GM19043 (cell line): ENCODE measurements at regions not wholly inside any gene's neighbourhood (a gene's known extent, or its start where the extent isn't known, plus 50 kb on each side); places are given as distances from the start of the nearest gene placed in this dataset.

Experiments used
- ATAC-seq: cut with Tn5 transposase; IDR thresholded peaks from one replicate; pipeline ENCODE4 v1.9.1; 2021; ENCODE audit warnings: low read depth; ENCODE audit not compliant: unreplicated experiment

DNA sequence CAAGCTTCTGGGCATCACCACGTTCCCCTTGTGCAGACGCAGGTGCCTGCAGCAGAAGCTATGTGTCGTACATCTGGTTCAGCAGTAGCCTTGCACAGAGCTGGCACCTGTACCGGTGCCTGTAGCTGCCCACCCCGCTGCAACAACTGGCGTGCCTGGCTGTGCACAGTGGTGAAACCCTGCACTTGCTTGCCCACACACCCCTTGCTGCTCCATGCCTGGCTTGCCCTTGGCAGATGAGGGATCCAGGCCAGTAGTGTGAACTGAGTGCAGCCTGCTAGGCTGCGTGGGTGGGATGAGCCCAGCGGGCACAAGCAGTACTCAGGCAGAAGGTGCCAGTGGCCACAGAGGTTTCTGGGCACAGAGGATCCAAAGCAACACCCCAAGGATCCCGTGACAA, 528.4 kb downstream of the PPARGC1A start:
- ATAC-seq = no peak

DNA sequence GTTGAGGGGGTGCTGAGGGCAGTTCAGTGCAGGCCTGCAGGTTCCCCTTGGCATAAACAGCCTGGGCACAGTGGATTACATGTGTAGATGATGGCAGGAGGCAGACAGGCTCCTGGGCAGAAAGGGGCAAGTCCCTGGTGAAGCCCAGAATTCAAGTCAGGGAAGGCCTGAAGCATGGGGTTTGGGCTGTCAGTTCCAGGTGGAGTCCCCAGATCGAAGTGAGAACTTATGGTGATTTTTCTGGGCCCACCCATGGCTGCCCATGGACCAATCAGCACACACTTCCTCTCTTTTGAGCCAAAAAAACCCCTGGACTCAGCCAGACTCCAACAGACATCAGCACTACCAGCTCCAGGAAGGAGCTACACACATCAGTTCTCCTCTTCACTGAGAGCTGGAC, 529.1 kb downstream of the PPARGC1A start:
- no peak for ATAC-seq

DNA sequence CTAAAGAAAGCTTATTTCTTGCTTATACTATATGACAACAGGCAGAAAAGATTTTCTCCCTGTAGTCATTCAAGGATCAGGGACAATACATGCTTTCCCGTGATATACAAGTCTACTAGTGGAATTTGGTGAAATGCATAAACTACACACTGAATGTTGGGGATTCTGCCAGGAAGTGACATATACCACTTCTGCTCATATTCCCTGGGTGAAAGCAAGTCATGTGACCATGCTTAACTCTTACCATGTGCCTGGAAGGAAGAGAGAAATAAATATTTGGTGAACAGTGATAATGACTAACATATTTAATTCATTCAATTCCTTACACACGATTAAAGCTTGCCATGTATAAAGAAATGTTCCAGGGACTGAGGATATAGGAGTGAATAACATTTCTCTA, 534.6 kb downstream of the PPARGC1A start:
- ATAC-seq = no peak

DNA sequence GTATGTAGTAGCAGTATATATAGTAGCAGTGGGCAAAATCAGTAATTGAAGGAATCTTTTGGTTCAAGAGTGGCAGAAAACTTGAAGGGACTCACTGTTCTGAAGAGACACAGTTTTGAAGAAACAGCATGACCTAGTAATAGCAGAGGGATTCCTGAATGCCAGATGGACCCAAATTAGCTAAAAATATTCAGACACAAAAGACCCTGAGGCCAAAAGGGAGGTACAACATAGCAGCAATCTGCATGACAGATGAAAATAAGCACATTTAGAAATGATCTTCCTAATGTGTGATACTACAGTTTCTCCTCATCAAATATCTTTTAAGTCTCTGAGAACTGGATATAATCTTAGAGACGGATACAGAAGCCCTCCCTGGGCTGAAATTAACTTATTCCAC, 536.6 kb downstream of the PPARGC1A start:
- ATAC-seq = no peak

DNA sequence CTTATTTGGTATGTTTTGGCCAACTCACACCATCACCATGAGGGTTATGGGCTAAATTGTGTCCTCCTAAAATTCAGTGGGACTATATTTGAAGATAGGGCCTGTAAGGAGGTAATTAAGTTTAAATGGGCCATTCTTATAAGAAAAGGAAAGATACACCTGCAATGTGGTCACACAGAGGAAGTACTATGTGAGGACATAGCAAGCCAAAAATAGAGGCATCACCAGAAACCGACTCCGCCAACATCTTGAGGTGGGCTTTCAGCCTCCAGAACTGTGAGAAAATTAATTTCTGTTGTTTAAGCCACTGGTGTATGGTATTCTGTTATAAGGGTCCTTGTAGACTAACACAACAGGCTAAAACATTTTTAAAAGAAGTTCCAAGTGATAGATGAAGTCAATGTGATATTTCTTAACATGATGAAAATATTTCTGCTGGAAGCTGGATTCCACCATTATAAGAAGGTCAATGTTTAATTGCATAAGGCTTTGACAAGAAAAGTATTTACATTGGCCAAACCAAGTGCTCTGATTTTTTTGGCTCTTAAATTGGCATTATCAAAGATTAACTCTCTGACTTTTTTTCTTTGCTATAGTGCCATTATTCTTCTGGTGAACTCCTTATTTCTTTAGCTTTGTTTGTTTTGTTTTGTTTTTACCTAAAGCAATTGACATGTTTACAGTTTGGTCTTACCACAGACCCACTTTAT, 540.9 kb downstream of the PPARGC1A start:
- ATAC-seq = no peak

DNA sequence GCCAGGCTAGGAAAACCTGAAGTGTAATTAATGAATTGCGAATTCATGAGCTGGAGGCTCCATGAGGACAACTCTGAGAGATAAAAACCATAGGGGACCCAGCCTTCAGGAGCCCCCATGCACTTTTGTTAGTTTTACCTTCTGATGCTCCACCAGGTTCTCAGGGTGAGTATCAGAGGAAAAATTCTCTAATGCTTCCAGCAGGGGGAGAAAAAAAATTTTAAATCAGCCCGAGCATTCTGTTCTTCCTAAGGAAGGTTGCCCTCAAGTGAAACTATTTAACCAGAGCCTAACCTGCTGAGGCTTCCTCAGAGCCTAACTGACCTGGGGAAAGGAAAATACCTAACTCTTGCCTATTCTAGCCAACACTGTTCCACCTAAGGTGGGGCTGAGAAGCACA, 552.6 kb downstream of the PPARGC1A start:
- no peak for ATAC-seq

DNA sequence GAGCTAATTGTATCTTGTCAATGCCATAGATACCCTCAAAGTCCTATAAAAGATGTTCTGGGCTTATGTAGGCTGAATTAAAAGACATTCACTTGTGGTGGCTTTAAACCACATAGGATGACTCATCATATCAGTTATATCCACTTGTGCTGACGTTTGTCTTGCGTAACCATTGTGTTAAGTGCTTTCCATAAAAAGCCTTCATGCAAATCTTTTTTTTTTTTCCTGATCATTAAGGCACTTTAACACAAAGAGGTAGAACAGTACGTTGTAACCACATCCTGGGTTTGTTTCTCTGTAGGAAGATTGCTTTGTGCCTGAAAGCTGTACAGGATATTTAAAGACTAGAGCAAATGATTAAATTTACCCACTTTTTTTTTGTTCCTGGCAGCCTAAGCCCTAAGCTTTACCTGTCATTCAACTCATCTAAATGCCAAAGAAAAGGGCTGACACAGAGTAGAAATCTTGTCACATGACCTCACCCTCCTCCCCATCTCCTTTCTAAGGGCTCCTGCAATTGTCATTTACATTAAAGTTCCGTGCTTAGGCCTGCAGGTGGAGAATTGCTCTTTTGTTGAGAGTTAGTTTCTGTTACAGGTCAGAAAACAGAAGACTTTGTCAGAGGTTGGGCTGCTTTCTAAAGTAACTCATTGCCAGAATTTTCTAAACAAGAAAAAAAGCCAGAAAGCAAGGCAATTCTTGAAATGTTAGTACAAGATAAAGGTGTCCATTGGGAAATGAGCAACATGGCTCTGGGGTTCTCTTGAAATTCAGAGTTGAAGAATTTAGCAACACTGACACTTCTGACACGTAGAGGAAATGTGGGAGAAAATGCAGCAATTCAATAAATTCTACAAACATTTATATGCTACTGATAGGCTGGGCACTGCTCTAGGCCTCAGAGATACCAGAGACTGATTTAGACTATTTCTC, 555.6 kb downstream of the PPARGC1A start:
- ATAC-seq = peak; percentile 65

DNA sequence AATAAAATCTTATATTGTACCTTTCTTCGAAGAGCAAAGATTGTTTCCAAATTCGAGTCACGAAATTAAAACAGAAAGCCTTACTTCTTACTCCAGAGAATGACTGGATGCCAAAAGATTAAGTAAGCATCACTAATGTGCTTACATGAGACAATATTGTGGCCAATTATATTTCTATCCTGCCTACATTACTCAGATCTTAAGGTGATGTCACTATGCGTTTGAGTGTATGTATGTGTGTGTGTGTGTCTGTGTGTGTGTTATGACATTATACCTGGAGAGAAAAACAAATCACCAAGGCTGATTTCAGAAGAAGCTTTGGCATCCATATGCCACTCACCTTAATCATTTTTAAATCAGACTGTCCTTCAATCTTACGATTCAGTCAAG, 556.3 kb downstream of the PPARGC1A start:
- ATAC-seq = no peak

DNA sequence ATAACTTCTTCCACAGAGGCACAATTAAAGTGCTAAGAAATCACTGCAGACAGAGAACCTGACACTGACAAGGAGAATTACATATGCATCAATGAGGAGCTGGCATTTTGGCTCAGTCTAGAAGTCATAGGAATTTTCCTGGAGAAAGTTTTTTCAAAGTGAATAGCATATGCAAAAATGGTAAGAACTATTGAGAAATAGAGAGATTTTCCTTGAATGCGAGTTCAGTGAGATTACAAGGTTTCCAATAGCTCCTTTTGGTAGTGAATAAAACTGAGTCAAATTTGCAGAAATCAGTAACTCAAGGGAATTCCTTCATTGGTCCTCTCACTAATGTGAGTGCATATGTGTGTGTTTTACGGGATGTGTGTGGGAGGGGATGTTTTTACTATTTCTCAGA, 557.5 kb downstream of the PPARGC1A start:
- no peak for ATAC-seq

DNA sequence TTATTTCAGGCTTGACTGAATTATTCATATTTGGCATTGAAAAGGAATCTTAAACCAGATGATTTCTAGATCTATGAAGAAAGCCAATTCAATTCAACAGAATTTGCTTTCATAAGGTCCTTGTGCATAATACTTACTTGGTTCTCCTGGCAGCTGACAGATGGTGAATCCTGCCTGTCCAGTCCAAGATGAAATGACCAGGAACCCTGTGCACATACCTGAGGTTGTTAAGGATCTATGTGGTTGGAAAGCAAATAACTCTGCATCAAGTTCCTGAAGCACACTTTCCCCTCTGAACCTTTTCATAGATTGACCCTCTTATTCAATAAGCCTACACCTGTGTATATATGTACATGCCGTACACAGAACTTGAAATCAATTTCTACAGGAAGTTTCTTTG, 562.7 kb downstream of the PPARGC1A start:
- no peak for ATAC-seq

DNA sequence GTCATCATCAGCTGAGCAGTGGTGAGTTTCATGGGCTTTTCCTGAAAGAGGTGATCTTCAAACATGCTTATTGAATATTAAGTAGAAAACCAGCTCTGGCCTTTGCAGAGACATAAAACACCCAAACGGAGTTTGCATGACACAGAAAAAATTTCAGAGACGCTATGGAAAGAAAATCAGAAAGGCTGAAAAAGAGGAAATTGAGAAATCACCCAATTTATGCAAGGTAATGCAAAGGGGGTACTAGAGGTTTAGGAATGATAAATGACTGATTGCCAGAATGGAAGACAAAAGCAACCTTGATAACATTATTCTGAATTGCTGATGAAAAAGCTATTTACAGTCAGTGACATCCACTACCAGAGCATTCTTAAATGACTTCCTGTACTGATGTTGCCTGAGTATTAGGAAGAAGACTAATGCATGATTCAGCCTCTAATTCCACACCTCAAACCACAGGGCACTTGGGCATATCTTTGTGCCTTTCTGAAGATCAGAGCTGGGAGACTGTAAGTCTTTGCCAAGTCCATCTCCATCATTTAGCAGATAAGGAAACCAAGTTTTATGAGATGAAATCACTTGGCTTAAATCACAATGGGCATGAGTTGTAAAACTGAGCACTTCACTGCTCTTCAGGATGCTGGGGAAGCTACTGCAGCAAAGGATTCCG, 565.7 kb downstream of the PPARGC1A start:
- no peak for ATAC-seq

DNA sequence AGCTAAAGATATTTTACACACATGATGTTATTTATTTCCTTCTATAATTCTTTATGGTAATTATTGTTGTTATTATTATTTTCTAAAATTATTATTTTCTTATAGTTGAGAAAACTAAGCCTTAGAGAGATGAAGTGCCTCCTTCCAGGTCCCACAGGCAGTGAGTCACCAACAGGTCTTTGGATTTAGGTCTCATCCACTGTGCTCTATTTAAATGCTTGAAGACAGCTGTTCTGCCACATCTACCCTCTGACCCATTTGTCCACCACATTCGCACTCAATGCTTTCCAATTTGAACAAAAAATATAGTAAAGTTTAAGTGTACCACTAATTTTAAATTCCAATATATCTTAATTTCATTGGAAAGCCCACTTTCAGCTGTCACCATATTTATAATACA, 566.4 kb downstream of the PPARGC1A start:
- no peak for ATAC-seq

DNA sequence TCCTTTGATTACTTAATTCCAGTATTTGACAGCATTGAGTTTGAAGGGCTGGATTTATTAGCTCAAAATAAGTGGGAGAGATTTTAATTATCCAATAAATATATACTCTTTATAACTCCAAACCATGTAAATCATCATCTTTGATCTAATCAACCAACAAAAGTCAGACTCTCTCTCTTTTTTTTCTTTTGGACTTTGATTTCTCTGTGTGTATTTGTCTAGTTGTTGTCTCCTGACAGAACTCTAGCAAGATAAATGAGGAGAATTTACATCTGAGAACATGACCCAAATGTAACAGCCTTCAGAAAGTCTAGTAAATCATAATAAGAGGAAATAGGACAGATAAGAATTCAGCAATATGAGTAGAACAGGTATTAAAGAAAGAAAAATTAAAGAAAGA, 567.1 kb downstream of the PPARGC1A start:
- ATAC-seq = no peak

DNA sequence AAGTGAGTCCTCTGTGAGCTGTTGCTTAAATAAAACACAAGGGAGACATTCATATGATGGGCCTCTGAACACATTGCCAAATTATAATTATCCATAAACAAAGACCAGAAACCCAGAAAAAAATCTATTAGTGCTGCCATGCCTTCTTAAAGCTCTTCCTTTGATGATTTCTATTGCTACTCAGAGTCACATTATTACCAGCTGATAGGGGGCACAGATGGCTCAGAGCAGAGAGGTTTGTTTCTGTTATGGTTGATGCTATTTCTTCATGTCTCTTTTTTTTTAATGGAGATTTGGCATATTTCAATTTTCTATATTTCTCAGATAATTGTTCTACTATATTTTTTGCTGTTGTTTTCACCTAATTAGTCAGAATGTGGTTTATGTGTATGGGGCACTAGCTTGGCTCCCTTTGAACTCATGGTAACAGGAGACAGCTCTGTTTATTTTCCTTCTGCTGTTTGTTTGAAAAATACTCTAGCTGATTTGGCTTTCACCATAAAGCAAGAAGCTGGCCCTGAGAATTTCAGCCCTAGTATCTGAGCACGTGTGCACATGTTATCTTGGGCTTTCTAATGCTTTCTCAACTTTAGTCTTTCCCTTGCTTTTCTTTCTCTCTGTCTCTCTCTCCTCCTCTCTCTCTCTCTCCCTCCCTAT, 568.8 kb downstream of the PPARGC1A start:
- no peak for ATAC-seq

DNA sequence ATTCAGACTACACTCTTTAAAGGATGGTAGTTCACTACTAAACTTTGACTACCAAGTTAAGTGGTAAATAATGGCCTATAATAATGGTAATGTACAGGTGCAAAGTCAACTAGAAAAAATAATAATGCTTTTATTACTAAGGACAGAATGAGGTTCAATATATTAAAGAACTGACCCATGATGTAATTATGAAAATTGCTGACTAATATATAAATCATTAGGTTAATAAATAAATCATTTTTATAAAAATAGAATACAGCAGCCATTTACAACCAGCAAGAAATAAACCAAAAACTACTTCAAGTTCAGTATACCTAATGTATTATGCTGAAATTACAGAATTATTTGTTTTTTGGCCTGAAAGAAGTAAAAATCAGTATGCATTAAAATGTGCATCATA, 577.2 kb downstream of the PPARGC1A start:
- ATAC-seq = no peak

DNA sequence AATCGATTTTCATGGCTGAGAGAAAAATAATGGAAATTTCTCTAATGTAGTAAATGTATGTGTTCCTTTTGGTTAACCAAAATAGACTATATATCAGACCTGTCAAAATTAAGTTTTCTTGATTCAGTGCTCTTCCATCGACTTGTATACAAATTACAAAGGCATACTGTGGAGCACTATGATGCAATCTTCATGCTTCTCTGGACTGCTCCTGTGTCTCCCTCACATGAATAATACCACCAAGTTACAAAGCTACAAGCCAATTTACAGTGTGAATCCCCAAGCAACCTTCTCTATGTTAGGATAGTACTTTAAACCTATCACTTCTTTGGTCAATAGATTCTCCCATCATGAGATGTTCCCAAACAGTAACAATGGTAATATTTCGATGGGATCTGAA, 577.9 kb downstream of the PPARGC1A start:
- ATAC-seq = no peak

DNA sequence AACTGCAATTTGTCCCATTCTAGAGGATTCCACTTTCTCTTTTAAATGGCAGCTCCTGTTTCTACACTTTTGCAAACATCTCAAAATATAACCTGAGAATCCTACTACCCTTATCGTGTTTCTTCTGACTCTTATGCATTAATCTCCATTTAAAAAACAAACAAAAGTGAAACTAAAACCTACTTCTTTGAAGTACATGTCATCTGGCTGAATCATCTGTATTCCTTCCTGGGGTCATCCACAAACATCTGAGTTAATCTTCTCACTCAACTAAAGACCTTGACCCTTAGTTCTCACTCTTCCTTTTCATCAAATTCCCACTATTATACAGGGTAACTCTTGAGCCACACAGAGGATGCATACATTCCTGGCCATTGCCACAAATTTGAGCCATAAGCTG, 584.8 kb downstream of the PPARGC1A start:
- ATAC-seq = no peak

DNA sequence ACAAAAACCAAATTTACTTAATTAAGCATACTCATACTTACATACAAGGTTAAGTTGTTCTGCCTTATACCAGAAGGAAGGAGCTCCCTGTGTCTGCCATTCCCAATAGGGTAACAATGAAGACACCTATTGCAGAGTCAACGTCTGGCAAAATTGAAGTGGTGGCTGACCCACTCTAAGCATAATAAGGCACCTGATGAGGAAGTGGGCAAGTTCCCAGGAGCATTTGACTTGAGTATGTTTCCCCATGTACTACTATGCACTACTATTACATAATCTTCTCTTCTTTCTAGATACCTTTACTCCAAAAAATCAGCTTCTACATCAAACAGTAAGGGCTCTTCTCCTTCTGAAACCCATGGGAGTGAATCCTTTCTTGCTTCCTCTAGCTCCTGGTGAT, 591.5 kb downstream of the PPARGC1A start:
- no peak for ATAC-seq

DNA sequence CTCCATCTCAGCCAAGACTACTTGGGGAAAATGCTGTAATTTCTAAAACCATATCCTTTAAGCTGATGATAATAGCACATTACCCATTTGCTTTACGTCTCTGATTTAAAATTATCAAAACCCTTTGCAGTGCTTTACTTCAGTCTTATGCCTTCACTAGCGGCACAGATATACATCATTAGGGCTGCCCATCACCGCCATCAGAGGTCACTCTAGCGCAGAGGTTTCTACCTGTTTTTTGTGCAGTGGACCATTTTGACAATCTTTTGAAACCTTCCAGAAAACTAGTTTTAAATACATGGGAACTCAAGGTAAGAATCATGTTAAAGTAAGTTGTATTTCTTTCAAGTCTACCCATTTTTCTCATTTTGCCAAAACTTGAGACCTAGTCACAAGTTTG, 592.5 kb downstream of the PPARGC1A start:
- ATAC-seq = no peak

DNA sequence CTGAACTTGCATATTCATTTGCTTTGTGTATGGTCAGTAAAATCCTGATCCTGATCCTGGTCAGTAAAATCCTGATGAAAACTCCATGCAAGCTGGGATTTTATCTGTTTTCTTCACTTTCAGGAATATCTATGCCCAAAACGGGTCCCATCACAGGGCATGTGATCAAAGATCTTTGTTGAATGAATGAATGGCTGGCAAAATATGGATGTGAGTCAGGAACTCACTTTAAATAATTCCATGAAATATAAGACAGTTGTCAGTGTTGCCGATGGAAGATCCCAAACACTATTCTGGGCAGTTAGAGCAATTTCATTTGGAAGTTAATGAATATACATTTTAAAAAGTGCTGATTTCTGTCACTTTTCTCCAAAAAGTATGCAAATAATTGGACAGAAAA, 598.4 kb downstream of the GBA3 start:
- ATAC-seq = no peak

DNA sequence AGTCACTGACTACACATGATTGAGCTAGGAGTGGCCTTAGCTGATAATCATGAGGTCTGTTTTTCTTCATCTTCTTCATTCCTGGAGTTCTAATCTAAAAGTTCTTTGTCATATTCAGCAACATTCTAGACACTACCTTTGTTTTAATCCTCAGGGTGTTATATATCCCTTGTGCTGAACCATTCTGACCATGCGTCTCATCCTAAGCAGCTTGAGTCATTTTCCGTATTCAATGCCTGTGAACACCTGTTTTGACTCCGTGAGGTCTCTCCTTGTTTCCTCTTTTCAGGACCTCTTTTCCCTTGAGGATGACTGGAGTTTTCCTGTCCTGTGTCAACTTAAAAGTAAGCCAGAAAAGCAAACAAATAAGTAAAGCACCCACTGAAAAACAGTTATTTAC, 597.9 kb downstream of the GBA3 start:
- ATAC-seq = no peak
